SK-N-SH (cell line): ENCODE measurements at regions not wholly inside any gene's neighbourhood (a gene's known extent, or its start where the extent isn't known, plus 50 kb on each side); places are given as distances from the start of the nearest gene placed in this dataset.

Experiments
- CTCF ChIA-PET: fragments of 300-600, 350-600 bp; formaldehyde crosslinking; extraction: SDS; loops from one replicate; lab custom pipeline; 2021; lab: Yijun Ruan, JAX
- POLR2A ChIA-PET: fragments of 350-600 bp; sonication (Branson Sonifier 250); formaldehyde crosslinking; extraction: SDS; loops from one replicate; lab custom pipeline; 2020; ENCODE audit warnings: antibody characterized with exemption, inconsistent platforms; lab: Yijun Ruan, JAX
- DNase-seq: peaks from one replicate; pipeline ENCODE4 v3.0.0; 2012
- H2AFZ ChIP-seq: fragments of 200-600 bp; sonication (generic); 2 replicates; pipeline ENCODE4 v1.8.1; 2016; ENCODE audit warnings: antibody characterized with exemption, mild to moderate bottlenecking, low read depth
- H3F3A ChIP-seq: fragments of 200-600 bp; sonication (generic); replicated peaks from 2 replicates; pipeline ENCODE3; 2016; ENCODE audit warnings: antibody characterized with exemption, mild to moderate bottlenecking; ENCODE audit not compliant: insufficient read depth
- H3K27ac ChIP-seq, 2 experiments: fragments of 200-500 bp in 1 of 2; fragments of 200-600 bp in 1 of 2; sonication (Bioruptor generic) in 1 of 2; sonication (generic), shearing (Covaris generic) in 1 of 2; 2 replicates each; pipeline versions ENCODE4 v1.5.1 to v1.6.1; 2014 to 2016; ENCODE audit warnings: low read depth in 2 of 2, inconsistent platforms in 1 of 2, low read length in 1 of 2, mild to moderate bottlenecking in 1 of 2, mixed read lengths in 1 of 2
- H3K27me3 ChIP-seq: fragments of 200-600 bp; sonication (generic), shearing (Covaris generic); 2 replicates; pipeline ENCODE4 v1.6.1; 2016; ENCODE audit warnings: mixed run types; ENCODE audit not compliant: insufficient read depth
- H3K36me3 ChIP-seq, 2 experiments: fragments of 200-500 bp in 1 of 2; fragments of 200-600 bp in 1 of 2; sonication (Bioruptor generic) in 1 of 2; sonication (generic) in 1 of 2; replicated peaks in 1 of 2; 2 replicates each; pipeline versions ENCODE3 to v1.5.1; 2014 to 2016; ENCODE audit warnings: low read length in 1 of 2, mild to moderate bottlenecking in 1 of 2; ENCODE audit not compliant: insufficient read depth in 2 of 2, control insufficient read depth in 1 of 2
- H3K4me1 ChIP-seq, 2 experiments: fragments of 200-500 bp in 1 of 2; fragments of 200-600 bp in 1 of 2; sonication (Bioruptor generic) in 1 of 2; sonication (generic), shearing (Covaris generic) in 1 of 2; 2 replicates each; pipeline versions ENCODE4 v1.5.1 to v1.6.1; 2014 to 2016; ENCODE audit warnings: low read depth in 1 of 2, low read length in 1 of 2, mixed run types in 1 of 2; ENCODE audit not compliant: insufficient read depth in 2 of 2, control insufficient read depth in 1 of 2
- H3K4me2 ChIP-seq: fragments of 200-600 bp; sonication (generic), shearing (Covaris generic); 2 replicates; pipeline ENCODE4 v1.6.1; 2017; ENCODE audit warnings: mixed run types
- H3K4me3 ChIP-seq, 2 experiments: fragments of 200-500 bp in 1 of 2; fragments of 200-600 bp in 1 of 2; sonication (Bioruptor generic) in 1 of 2; sonication (generic), shearing (Covaris generic) in 1 of 2; 2 replicates each; pipeline versions ENCODE4 v1.5.1 to v1.8.1; 2014 to 2016; ENCODE audit warnings: low read depth in 2 of 2, inconsistent platforms in 1 of 2, low read length in 1 of 2, mild to moderate bottlenecking in 1 of 2, mixed read lengths in 1 of 2, moderate library complexity in 1 of 2
- H3K79me2 ChIP-seq: fragments of 200-600 bp; sonication (generic); 2 replicates; pipeline ENCODE4 v1.8.1; 2017; ENCODE audit warnings: mild to moderate bottlenecking; ENCODE audit not compliant: insufficient read depth
- H3K9ac ChIP-seq: fragments of 200-600 bp; sonication (generic); 2 replicates; pipeline ENCODE4 v1.6.1; 2017; ENCODE audit warnings: mixed run types
- H3K9me2 ChIP-seq: fragments of 200-600 bp; sonication (generic); 2 replicates; pipeline ENCODE4 v1.6.1; 2017; ENCODE audit warnings: mixed run types
- H3K9me3 ChIP-seq: fragments of 200-600 bp; sonication (generic); 2 replicates; pipeline ENCODE4 v1.6.1; 2017; ENCODE audit warnings: mixed run types, mild to moderate bottlenecking, moderate library complexity
- H4K20me1 ChIP-seq: fragments of 200-600 bp; sonication (generic); 2 replicates; pipeline ENCODE4 v1.6.1; 2017; ENCODE audit warnings: mild to moderate bottlenecking, mixed run types; ENCODE audit not compliant: insufficient read depth
- CHD2 ChIP-seq: fragments of 150-350 bp; IDR thresholded peaks from 2 replicates; pipeline ENCODE4 v1.6.1; 2018; ENCODE audit warnings: low read length; ENCODE audit not compliant: partially characterized antibody
- ELF1 ChIP-seq: IDR thresholded peaks from 2 replicates; pipeline ENCODE4 v1.4.0; 2012
- FOSL2 ChIP-seq: IDR thresholded peaks from 2 replicates; pipeline ENCODE4 v1.4.0; 2012; ENCODE audit warnings: low read depth, mild to moderate bottlenecking, moderate library complexity, borderline replicate concordance
- FOXM1 ChIP-seq: IDR thresholded peaks from 2 replicates; pipeline ENCODE4 v1.4.0; 2012; ENCODE audit warnings: low read depth, mild to moderate bottlenecking
- GABPA ChIP-seq: IDR thresholded peaks from 2 replicates; pipeline ENCODE4 v1.4.0; 2012; ENCODE audit warnings: low read depth, mild to moderate bottlenecking
- MXI1 ChIP-seq: IDR thresholded peaks from 2 replicates; pipeline ENCODE4 v1.6.1; 2012; ENCODE audit warnings: mild to moderate bottlenecking, low read depth, low read length, improper control_type of control experiment
- NFIC ChIP-seq: IDR thresholded peaks from 2 replicates; pipeline ENCODE4 v1.4.0; 2012; ENCODE audit warnings: borderline replicate concordance
- RCOR1 ChIP-seq: fragments of 150-350 bp; IDR thresholded peaks from 2 replicates; pipeline ENCODE4 v1.6.1; 2017; ENCODE audit warnings: antibody characterized with exemption, low read length
- SMC3 ChIP-seq: IDR thresholded peaks from 2 replicates; pipeline ENCODE4 v1.6.1; 2012; ENCODE audit warnings: low read depth, low read length, improper control_type of control experiment
- TAF1 ChIP-seq: IDR thresholded peaks from 2 replicates; pipeline ENCODE4 v1.6.1; 2012; ENCODE audit warnings: low read depth, mild to moderate bottlenecking, low read length, moderate library complexity, borderline replicate concordance
- WGBS: methylation state at CpG from one replicate; pipeline ENCODE4 v1.1.6; 2017; ENCODE audit warnings: low lambda C conversion rate; 5-methylcytosine and 5-hydroxymethylcytosine counted together
- TF ChIP-seq, protein P1 (sequence below): fragments of 150-350 bp; IDR thresholded peaks from 2 replicates; pipeline ENCODE4 v1.6.1; 2017; ENCODE audit warnings: antibody characterized with exemption, low read length, low read depth, borderline replicate concordance
- TF ChIP-seq, protein P2 (sequence below): IDR thresholded peaks from 2 replicates; pipeline ENCODE4; 2012
- TF ChIP-seq, protein P3 (sequence below): fragments of 150-350 bp; IDR thresholded peaks from 2 replicates; pipeline ENCODE4 v1.6.1; 2016; ENCODE audit warnings: mild to moderate bottlenecking, low read depth, low read length
- TF ChIP-seq, protein P4 (sequence below): IDR thresholded peaks from 2 replicates; pipeline ENCODE4 v1.4.0; 2012; ENCODE audit warnings: low read depth, borderline replicate concordance

DNA sequence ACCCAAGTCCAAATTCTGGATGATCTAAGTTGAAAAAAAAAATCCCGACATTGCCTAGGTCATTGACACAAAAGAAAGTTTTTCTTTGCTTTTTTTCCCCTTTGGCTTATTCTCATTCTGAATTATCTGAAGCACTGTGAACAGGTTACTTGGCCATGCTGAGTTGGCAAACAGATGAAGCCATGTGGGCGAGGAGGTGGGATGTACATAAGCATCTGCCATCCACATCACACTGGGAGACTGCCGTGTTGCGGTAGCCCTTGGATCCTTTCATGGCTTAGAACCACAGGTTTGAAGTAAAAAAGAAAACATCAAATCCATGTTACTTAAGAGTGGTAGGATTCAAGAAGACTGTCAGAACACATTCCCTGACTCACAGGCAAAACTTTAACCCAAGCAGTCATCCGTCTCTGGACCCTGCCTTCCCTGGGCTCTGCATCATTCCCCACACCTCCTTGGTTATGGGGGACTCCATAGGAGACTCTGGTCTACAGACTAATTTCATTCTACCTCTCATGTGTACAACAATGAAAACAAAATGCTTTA, 242.5 kb upstream of the SERP2 start (continued):
- TF ChIP-seq, protein P1, sequence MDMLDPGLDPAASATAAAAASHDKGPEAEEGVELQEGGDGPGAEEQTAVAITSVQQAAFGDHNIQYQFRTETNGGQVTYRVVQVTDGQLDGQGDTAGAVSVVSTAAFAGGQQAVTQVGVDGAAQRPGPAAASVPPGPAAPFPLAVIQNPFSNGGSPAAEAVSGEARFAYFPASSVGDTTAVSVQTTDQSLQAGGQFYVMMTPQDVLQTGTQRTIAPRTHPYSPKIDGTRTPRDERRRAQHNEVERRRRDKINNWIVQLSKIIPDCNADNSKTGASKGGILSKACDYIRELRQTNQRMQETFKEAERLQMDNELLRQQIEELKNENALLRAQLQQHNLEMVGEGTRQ = no peak
- no peak for TF ChIP-seq RCOR1

DNA sequence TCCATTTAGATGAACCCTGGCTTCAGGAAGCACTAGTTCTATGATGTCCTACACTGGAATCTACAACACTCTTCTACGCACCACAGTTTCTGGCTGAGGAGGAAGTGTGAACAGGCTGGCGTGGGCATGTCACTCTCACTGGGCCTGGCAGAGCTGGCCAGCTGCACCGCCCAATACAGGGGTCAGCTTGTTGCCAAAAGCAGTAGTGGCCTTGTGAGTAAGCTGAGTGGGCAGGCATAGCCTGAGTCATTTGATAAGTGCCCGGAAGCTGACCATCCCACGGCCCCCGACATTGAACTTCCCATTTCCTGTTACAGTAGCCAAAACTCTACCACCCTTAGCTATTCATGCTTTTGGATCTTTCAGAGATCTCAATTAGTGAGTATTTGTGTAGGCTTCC, 240.9 kb upstream of the SERP2 start:
- Histone ChIP-seq H3K9me3 (no peaks in the 10 kb centered on the region), H4K20me1 (no peaks in the 10 kb centered on the region), H3K79me2 (no peaks in the 10 kb centered on the region), H3K27me3 (no peaks in the 10 kb centered on the region), H3K4me1 (peaks cover 2 to 6% of the 10 kb centered on the region in 2 experiments; a peak in 1 of 4 replicates), H3K9ac (no peak overlapping the region), H3K4me3 (no peak overlapping the region), H3F3A (no peaks in the 10 kb centered on the region), H3K27ac (no peak overlapping the region; a peak in 1 of 4 replicates), H2AFZ (peak overlapping the region; percentile 66; the same call in 1 of the 2 replicates), H3K4me2 (no peak overlapping the region), H3K9me2 (no peaks in the 10 kb centered on the region), H3K36me3 (no peaks in the 10 kb centered on the region)
- POLR2A ChIA-PET = no interaction called here
- WGBS = 44% methylated on average over 5 of the region's 6 CpGs
- CTCF ChIA-PET = no interaction called here
- no peak for DNase-seq
- TF ChIP-seq TAF1 (no peak), ELF1 (0 out of 2 replicates have a peak, but pooled peaks have one; percentile 25), MXI1 (no peak)
- TF ChIP-seq, protein P2, sequence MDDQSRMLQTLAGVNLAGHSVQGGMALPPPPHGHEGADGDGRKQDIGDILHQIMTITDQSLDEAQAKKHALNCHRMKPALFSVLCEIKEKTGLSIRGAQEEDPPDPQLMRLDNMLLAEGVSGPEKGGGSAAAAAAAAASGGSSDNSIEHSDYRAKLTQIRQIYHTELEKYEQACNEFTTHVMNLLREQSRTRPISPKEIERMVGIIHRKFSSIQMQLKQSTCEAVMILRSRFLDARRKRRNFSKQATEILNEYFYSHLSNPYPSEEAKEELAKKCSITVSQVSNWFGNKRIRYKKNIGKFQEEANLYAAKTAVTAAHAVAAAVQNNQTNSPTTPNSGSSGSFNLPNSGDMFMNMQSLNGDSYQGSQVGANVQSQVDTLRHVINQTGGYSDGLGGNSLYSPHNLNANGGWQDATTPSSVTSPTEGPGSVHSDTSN = peak; percentile 26; the same call in 1 of the 2 replicates

DNA sequence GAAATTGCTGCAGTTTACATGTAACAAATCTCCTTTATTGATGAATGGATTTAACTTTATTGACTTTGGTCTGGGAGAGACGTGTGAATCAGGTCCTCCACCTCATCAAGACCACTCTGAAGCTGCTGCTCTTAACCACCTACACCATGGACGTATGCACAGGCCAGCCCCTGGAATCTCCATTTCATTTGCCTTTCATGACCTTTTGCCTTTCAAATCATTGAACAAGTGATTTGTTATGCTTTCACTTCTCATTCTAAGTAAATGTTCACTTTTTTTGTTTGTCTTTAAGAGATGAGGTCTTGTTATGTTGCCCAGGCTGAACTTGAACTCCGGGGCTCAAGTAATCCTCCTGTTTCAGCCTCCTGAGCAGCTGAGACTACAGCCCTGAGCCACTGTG, 240.0 kb upstream of the SERP2 start:
- no peaks in the 10 kb centered on the region for H3K9me2 ChIP-seq
- DNase-seq = no peak
- H3F3A ChIP-seq = no peaks in the 10 kb centered on the region
- no peaks in the 10 kb centered on the region for H3K27me3 ChIP-seq
- H3K4me1 ChIP-seq = peaks cover 2 to 6% of the 10 kb centered on the region in 2 experiments; a peak in 1 of 4 replicates
- no peak overlapping the region for H3K27ac ChIP-seq
- TF ChIP-seq GABPA (no peak), ELF1 (no peak), FOXM1 (no peak), MXI1 (no peak), NFIC (no peak), SMC3 (no peak), CHD2 (no peak), FOSL2 (no peak)
- TF ChIP-seq, protein P3, sequence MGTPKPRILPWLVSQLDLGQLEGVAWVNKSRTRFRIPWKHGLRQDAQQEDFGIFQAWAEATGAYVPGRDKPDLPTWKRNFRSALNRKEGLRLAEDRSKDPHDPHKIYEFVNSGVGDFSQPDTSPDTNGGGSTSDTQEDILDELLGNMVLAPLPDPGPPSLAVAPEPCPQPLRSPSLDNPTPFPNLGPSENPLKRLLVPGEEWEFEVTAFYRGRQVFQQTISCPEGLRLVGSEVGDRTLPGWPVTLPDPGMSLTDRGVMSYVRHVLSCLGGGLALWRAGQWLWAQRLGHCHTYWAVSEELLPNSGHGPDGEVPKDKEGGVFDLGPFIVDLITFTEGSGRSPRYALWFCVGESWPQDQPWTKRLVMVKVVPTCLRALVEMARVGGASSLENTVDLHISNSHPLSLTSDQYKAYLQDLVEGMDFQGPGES = no peak
- TF ChIP-seq, protein P2 = no peak
- TF ChIP-seq, protein P1 = no peak
- TF ChIP-seq, protein P4, sequence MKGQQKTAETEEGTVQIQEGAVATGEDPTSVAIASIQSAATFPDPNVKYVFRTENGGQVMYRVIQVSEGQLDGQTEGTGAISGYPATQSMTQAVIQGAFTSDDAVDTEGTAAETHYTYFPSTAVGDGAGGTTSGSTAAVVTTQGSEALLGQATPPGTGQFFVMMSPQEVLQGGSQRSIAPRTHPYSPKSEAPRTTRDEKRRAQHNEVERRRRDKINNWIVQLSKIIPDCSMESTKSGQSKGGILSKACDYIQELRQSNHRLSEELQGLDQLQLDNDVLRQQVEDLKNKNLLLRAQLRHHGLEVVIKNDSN = no peak
- 87% methylated on average over 3 of the region's 3 CpGs for WGBS
- no peaks in the 10 kb centered on the region for H3K9me3 ChIP-seq
- H4K20me1 ChIP-seq = no peaks in the 10 kb centered on the region
- H2AFZ ChIP-seq = no peak overlapping the region
- POLR2A ChIA-PET = no interaction called here
- CTCF ChIA-PET = no interaction called here
- no peak overlapping the region for H3K9ac ChIP-seq
- no peaks in the 10 kb centered on the region for H3K36me3 ChIP-seq
- H3K4me3 ChIP-seq = no peak overlapping the region
- H3K79me2 ChIP-seq = no peaks in the 10 kb centered on the region
- no peak overlapping the region for H3K4me2 ChIP-seq
